ENCODE measurements at regions not wholly inside any gene's neighbourhood (a gene's known extent, or its start where the extent isn't known, plus 50 kb on each side); places are given as distances from the start of the nearest gene placed in this dataset.

DNA sequence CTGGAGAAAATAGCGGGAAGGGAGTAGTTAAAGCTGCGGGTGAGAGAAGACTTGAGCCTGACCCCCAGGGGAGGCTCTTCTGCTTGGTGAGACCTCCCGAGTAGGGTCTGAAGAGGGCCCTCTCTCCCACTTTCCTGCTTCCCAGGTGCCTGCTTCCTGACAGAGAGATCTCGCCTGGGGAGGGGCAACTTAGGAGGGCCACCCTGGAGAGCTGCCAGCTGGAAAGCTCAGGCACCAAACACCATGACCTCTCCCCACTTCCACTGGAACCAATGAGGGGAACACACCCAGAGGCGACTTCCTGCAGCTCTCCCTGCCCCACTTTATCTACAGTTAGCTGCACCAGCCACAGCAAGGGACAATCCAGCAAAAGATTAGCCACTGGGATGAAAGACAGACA is 208.0 kb downstream of the TBXT start:
- H3K27me3 ChIP-seq (ENCODE audit: insufficient read depth, low read depth, low read length), result no peaks in the 10 kb centered on the region
- TF ChIP-seq EZH2 (IDR thresholded peaks at IDR 0.05; ENCODE audit: borderline replicate concordance, insufficient read depth, low read length, poor library complexity, severe bottlenecking) (no peak), TAF1 (IDR thresholded peaks at IDR 0.05; ENCODE audit: low read depth) (no peak), RAD21 (conservative IDR thresholded peaks at IDR 0.05) (no peak), EP300 (conservative IDR thresholded peaks at IDR 0.05; ENCODE audit: poor library complexity, severe bottlenecking) (no peak), SMC3 (conservative IDR thresholded peaks at IDR 0.05; ENCODE audit: poor library complexity) (no peak), MXI1 (conservative IDR thresholded peaks at IDR 0.05; ENCODE audit: poor library complexity, severe bottlenecking) (no peak), POLR2AphosphoS5 (IDR thresholded peaks at IDR 0.05) (no peak)
- TF ChIP-seq, protein P1, sequence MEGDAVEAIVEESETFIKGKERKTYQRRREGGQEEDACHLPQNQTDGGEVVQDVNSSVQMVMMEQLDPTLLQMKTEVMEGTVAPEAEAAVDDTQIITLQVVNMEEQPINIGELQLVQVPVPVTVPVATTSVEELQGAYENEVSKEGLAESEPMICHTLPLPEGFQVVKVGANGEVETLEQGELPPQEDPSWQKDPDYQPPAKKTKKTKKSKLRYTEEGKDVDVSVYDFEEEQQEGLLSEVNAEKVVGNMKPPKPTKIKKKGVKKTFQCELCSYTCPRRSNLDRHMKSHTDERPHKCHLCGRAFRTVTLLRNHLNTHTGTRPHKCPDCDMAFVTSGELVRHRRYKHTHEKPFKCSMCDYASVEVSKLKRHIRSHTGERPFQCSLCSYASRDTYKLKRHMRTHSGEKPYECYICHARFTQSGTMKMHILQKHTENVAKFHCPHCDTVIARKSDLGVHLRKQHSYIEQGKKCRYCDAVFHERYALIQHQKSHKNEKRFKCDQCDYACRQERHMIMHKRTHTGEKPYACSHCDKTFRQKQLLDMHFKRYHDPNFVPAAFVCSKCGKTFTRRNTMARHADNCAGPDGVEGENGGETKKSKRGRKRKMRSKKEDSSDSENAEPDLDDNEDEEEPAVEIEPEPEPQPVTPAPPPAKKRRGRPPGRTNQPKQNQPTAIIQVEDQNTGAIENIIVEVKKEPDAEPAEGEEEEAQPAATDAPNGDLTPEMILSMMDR (IDR thresholded peaks at IDR 0.05; ENCODE audit: poor library complexity, severe bottlenecking), result no peak
- TF ChIP-seq, protein P2, sequence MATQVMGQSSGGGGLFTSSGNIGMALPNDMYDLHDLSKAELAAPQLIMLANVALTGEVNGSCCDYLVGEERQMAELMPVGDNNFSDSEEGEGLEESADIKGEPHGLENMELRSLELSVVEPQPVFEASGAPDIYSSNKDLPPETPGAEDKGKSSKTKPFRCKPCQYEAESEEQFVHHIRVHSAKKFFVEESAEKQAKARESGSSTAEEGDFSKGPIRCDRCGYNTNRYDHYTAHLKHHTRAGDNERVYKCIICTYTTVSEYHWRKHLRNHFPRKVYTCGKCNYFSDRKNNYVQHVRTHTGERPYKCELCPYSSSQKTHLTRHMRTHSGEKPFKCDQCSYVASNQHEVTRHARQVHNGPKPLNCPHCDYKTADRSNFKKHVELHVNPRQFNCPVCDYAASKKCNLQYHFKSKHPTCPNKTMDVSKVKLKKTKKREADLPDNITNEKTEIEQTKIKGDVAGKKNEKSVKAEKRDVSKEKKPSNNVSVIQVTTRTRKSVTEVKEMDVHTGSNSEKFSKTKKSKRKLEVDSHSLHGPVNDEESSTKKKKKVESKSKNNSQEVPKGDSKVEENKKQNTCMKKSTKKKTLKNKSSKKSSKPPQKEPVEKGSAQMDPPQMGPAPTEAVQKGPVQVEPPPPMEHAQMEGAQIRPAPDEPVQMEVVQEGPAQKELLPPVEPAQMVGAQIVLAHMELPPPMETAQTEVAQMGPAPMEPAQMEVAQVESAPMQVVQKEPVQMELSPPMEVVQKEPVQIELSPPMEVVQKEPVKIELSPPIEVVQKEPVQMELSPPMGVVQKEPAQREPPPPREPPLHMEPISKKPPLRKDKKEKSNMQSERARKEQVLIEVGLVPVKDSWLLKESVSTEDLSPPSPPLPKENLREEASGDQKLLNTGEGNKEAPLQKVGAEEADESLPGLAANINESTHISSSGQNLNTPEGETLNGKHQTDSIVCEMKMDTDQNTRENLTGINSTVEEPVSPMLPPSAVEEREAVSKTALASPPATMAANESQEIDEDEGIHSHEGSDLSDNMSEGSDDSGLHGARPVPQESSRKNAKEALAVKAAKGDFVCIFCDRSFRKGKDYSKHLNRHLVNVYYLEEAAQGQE (IDR thresholded peaks at IDR 0.05; ENCODE audit: borderline replicate concordance), result no peak
- H3K9me3 ChIP-seq (ENCODE audit: low read length), result no peaks in the 10 kb centered on the region
- H3F3A ChIP-seq (ENCODE audit: insufficient read depth, low read length, poor library complexity, severe bottlenecking), result no peaks in the 10 kb centered on the region
- no peaks in the 10 kb centered on the region for H4K20me1 ChIP-seq (ENCODE audit: insufficient read depth)
- H3K4me2 ChIP-seq (ENCODE audit: low read length), result no peak overlapping the region
- no peaks in the 10 kb centered on the region for H3K79me2 ChIP-seq (replicated peaks; ENCODE audit: insufficient read depth, low read length)
- H2AFZ ChIP-seq (ENCODE audit: low read depth, low read length), result no peak overlapping the region
- H3K9ac ChIP-seq (ENCODE audit: low read length), result no peak overlapping the region
- H3K27ac ChIP-seq (ENCODE audit: low read length), result no peak overlapping the region
- H3K9me2 ChIP-seq (ENCODE audit: insufficient read depth, low read length), result no peaks in the 10 kb centered on the region
- no peaks in the 10 kb centered on the region for H3K36me3 ChIP-seq (ENCODE audit: insufficient read depth, low read length)
- no peak overlapping the region for H3K4me3 ChIP-seq (ENCODE audit: low read length)

DNA sequence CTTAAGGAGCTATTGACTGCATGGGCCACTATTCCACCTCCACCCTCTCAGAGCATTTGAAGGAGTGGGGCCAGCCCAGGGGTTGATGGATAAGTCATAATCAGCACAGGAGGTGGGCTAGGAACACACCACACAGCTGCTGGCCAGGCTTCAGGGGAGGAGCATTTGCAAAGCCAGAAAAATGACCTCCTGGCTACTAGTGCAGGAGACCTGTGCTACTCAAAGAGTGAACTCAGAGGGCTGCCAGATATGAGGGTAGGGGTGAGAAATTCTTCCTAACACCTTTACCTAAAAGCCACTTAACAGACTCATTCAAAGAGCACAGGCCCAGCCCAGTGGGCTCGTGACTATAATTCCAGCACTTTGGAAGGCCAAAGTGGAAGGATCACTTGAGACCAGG is 210.8 kb downstream of the TBXT start:
- no peak overlapping the region for H3K4me2 ChIP-seq (ENCODE audit: low read length)

More for the DNA sequence above, 210.8 kb downstream of the TBXT start:
- Histone ChIP-seq H4K20me1 (ENCODE audit: insufficient read depth) (no peaks in the 10 kb centered on the region), H3K9ac (ENCODE audit: low read length) (no peak overlapping the region), H3K27me3 (ENCODE audit: insufficient read depth, low read depth, low read length) (no peaks in the 10 kb centered on the region), H3K9me3 (ENCODE audit: low read length) (no peaks in the 10 kb centered on the region), H3F3A (ENCODE audit: insufficient read depth, low read length, poor library complexity, severe bottlenecking) (no peaks in the 10 kb centered on the region), H3K79me2 (replicated peaks; ENCODE audit: insufficient read depth, low read length) (no peaks in the 10 kb centered on the region), H3K4me3 (ENCODE audit: low read length) (no peak overlapping the region), H3K27ac (ENCODE audit: low read length) (no peak overlapping the region), H2AFZ (ENCODE audit: low read depth, low read length) (no peak overlapping the region), H3K36me3 (ENCODE audit: insufficient read depth, low read length) (no peaks in the 10 kb centered on the region), H3K9me2 (ENCODE audit: insufficient read depth, low read length) (no peaks in the 10 kb centered on the region)
- TF ChIP-seq EP300 (conservative IDR thresholded peaks at IDR 0.05; ENCODE audit: poor library complexity, severe bottlenecking), result no peak
- no peak for TF ChIP-seq TAF1 (IDR thresholded peaks at IDR 0.05; ENCODE audit: low read depth)
- TF ChIP-seq EZH2 (IDR thresholded peaks at IDR 0.05; ENCODE audit: borderline replicate concordance, insufficient read depth, low read length, poor library complexity, severe bottlenecking), result no peak
- TF ChIP-seq, protein P2 (IDR thresholded peaks at IDR 0.05; ENCODE audit: borderline replicate concordance), result no peak
- no peak for TF ChIP-seq POLR2AphosphoS5 (IDR thresholded peaks at IDR 0.05)
- no peak for TF ChIP-seq MXI1 (conservative IDR thresholded peaks at IDR 0.05; ENCODE audit: poor library complexity, severe bottlenecking)
- no peak for TF ChIP-seq RAD21 (conservative IDR thresholded peaks at IDR 0.05)
- no peak for TF ChIP-seq SMC3 (conservative IDR thresholded peaks at IDR 0.05; ENCODE audit: poor library complexity)
- TF ChIP-seq, protein P1 (IDR thresholded peaks at IDR 0.05; ENCODE audit: poor library complexity, severe bottlenecking), result no peak

All from neural cell (in vitro differentiated cells).